PC-3 (cell line): ENCODE measurements at regions not wholly inside any gene's neighbourhood (a gene's known extent, or its start where the extent isn't known, plus 50 kb on each side); places are given as distances from the start of the nearest gene placed in this dataset.

Experiments used
- CTCF ChIP-seq: fragments of 300-600 bp; sonication (generic); conservative IDR thresholded peaks from 2 replicates; pipeline ENCODE4 v1.5.1; 2017; ENCODE audit warnings: antibody characterized with exemption, low read depth, mild to moderate bottlenecking, low read length
- EZH2 ChIP-seq: fragments of 300-600 bp; sonication (generic); IDR thresholded peaks from one replicate; pipeline ENCODE4 v1.6.1; 2017; ENCODE audit warnings: antibody characterized with exemption, mild to moderate bottlenecking, low read length; ENCODE audit not compliant: unreplicated experiment
- EZH2phosphoT487 ChIP-seq: fragments of 300-600 bp; sonication (generic); IDR thresholded peaks from 2 replicates; pipeline ENCODE4 v1.6.1; 2018; ENCODE audit warnings: mild to moderate bottlenecking, antibody characterized with exemption, low read length, borderline replicate concordance

- TF ChIP-seq EZH2phosphoT487, result no peak
- TF ChIP-seq CTCF, result no peak
- TF ChIP-seq EZH2, result no peak
Observed at GRCh38 chr1:228940526-228940925, 205.2 kb downstream of the RHOU start.
